ENCODE measurements at regions not wholly inside any gene's neighbourhood (a gene's known extent, or its start where the extent isn't known, plus 50 kb on each side); places are given as distances from the start of the nearest gene placed in this dataset.
"Not testable (repeated sequence)": the region's sequence is repeated elsewhere in the genome, so short reads cannot be mapped to it uniquely, and the experiment has no call there.

DNA sequence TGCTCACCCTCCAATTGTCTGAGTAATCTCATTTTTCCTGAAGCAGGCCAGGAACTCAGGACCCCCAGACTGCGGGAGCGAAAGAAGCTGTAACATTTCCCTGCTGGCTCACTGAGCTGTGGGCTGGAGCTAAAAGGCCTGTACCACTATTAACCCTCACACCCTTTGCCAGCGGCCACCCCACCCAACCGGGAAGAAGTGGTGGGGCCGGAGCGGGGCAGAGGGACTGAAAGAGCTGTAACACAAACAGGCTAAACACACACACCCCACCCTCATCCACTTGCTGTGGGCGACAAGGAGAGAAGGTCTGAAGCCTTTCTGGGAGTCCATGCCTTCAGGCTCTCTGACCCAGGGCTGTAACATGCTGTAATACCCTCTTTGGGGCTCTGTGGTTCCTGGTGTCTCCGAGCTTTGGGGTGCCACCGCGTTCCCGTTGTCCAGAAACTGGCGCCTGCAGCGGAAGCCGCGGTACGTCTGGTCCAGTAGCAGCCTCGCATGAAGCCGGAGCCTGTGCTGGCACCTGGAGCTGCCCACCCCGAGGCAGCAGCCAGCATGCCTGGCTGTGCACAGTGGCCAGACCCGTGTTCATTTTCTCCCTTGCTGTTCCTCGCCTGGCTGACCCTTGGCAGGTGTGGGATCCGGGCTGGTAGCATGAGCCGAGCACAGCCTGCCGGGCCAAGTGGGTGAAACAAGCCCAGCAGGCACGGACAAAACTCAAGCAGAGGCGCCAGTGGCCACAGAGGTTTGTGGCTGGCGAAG is 345.5 kb upstream of the MGAT4C start:
- DNase-seq (ENCODE audit: low spot score) = no peak

GRCh38 chr12:86600664-86601231 is 344.6 kb upstream of the MGAT4C start:
- TF ChIP-seq, protein P1, sequence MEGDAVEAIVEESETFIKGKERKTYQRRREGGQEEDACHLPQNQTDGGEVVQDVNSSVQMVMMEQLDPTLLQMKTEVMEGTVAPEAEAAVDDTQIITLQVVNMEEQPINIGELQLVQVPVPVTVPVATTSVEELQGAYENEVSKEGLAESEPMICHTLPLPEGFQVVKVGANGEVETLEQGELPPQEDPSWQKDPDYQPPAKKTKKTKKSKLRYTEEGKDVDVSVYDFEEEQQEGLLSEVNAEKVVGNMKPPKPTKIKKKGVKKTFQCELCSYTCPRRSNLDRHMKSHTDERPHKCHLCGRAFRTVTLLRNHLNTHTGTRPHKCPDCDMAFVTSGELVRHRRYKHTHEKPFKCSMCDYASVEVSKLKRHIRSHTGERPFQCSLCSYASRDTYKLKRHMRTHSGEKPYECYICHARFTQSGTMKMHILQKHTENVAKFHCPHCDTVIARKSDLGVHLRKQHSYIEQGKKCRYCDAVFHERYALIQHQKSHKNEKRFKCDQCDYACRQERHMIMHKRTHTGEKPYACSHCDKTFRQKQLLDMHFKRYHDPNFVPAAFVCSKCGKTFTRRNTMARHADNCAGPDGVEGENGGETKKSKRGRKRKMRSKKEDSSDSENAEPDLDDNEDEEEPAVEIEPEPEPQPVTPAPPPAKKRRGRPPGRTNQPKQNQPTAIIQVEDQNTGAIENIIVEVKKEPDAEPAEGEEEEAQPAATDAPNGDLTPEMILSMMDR (IDR thresholded peaks at IDR 0.05) = no peak
- H3K27ac ChIP-seq = no peak overlapping the region
- no peak overlapping the region for H3K4me3 ChIP-seq
- no peak for DNase-seq (ENCODE audit: low spot score)

More for the DNA sequence above, 345.5 kb upstream of the MGAT4C start:
- Histone ChIP-seq H3K4me3 (no peak overlapping the region), H3K27ac (no peak overlapping the region)
- TF ChIP-seq, protein P1 (IDR thresholded peaks at IDR 0.05) = no peak

DNA sequence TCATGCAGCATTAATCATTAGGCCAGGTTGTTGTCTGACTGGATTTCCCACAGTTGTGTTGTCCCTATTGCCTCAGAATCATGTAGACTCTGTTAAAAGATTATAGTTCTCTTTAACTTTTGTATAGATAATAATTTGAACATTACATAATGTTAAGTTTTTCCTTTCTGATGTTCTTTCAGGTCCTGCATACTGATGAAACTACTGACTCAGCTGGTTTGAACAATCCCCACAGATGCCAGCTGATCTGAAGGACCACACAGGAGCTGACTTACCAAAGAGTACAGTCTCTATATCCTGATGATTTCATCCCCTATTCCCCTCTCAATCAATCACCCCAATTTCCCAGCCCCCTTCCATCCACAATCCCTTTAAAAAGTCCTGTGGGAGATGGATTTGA is 341.2 kb upstream of the MGAT4C start:
- TF ChIP-seq, protein P1 (IDR thresholded peaks at IDR 0.05) = no peak
- H3K27ac ChIP-seq = no peak overlapping the region
- no peak for DNase-seq (ENCODE audit: low spot score)
- H3K4me3 ChIP-seq = no peak overlapping the region

- no peak overlapping the region for H3K27ac ChIP-seq
- no peak for DNase-seq (ENCODE audit: low spot score)
- H3K4me3 ChIP-seq = no peak overlapping the region
- TF ChIP-seq, protein P1 (IDR thresholded peaks at IDR 0.05) = no peak
Measured at GRCh38 chr12:86590296-86590695, 334.1 kb upstream of the MGAT4C start.

DNA sequence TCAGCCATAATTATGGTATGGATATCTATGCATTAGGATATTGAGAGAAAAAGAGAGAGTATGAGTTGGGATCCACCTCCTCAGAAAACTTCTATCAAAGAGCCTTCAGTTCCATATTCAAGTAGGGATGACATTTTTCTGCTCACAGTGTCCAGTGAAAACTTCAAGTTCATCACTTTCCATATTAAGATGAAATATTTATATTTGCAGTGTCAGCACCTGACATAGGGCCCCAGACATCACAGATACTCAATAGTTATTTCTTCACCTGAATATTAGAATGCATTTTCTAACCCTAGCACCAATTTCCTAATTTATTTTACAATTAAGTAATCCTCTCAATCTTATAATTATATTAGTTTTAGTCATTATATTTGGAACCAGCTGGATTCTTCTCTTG is 318.0 kb upstream of the MGAT4C start:
- H3K4me3 ChIP-seq = no peak overlapping the region
- no peak overlapping the region for H3K27ac ChIP-seq
- TF ChIP-seq, protein P1 (IDR thresholded peaks at IDR 0.05) = no peak
- no peak for DNase-seq (ENCODE audit: low spot score)

- H3K27ac ChIP-seq = no peak overlapping the region
- no peak for DNase-seq (ENCODE audit: low spot score)
- H3K4me3 ChIP-seq = no peak overlapping the region
- TF ChIP-seq, protein P1 (IDR thresholded peaks at IDR 0.05) = no peak
Measured at GRCh38 chr12:86572455-86572854, 316.3 kb upstream of the MGAT4C start.

DNA sequence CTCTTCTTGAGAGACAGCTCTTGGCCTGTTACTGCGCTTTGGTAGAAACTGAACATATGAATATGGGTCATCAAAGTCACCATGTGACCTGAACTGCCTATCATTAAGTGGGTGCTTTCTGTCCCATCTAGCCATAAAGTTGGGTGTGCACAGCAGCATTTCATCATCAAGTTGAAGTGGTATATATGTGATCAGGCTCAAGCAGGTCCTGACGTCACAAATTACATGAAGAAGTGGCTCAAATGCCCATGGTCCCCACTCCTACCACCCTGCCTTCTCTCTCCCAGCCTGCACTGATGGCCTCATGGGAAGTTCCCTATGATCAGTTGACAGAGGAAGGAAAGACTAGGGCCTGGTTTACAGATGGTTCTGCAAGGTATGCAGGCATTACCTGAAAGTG is 308.8 kb upstream of the MGAT4C start:
- H3K27ac ChIP-seq = no peak overlapping the region
- no peak for DNase-seq (ENCODE audit: low spot score)
- H3K4me3 ChIP-seq = no peak overlapping the region

DNA sequence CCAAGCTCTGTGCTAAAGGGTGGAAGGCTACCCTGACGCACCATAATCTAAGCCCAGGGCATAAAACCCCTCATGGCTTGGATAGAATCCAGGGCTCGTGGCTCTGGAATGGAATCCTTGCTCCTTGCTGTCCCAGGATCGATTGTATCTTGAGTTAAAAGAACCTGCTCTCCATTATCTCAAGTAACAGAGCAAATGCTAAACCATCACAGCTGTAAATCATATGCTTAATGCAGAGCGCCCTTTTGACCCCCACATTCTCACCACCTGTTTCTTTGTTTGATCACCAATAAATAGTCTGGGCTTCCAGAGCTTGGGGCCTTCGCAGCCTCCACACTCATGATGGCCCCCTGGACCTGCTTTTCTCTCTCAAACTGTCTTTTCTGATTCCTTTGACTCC is 299.3 kb upstream of the MGAT4C start:
- H3K4me3 ChIP-seq; DNase-seq (ENCODE audit: low spot score); H3K27ac ChIP-seq: not testable (repeated sequence)

More for the DNA sequence above, 308.8 kb upstream of the MGAT4C start:
- TF ChIP-seq, protein P1 (IDR thresholded peaks at IDR 0.05) = no peak

Data from coronary artery (tissue), 2 donors.